HG03066 (cell line): ENCODE measurements at regions not wholly inside any gene's neighbourhood (a gene's known extent, or its start where the extent isn't known, plus 50 kb on each side); places are given as distances from the start of the nearest gene placed in this dataset.

Experiments
- ATAC-seq: cut with Tn5 transposase; IDR thresholded peaks from one replicate; pipeline ENCODE4 v1.9.1; 2021; ENCODE audit warnings: low read depth; ENCODE audit not compliant: unreplicated experiment

- ATAC-seq: no peak
Observed at GRCh38 chr3:187925326-187925725, 180.1 kb upstream of the BCL6 start.

DNA sequence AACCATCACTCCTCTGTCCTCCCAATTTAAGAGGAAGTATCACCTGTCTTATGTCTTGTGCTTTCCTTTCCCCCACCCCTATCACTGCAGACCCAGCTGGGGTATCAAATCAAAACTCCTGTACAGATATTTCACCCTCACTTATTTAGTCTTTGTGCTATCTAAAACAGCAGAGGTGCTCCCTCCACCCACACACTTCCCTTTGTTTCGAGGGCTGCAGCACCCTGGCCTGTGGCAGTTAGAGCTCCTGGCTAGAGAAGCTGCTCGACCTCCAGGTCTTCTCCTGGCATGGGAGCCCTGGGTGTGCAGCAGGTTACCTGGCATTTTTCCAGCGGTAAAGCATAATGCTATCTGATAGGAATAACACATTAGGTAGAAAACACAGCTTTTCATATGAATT lies 181.4 kb upstream of the BCL6 start:
- ATAC-seq: no peak

GRCh38 chr3:187927565-187927964 lies 182.3 kb upstream of the BCL6 start:
- no peak for ATAC-seq

- no peak for ATAC-seq
Observed at GRCh38 chr3:187929112-187929816, 184.0 kb upstream of the BCL6 start.

DNA sequence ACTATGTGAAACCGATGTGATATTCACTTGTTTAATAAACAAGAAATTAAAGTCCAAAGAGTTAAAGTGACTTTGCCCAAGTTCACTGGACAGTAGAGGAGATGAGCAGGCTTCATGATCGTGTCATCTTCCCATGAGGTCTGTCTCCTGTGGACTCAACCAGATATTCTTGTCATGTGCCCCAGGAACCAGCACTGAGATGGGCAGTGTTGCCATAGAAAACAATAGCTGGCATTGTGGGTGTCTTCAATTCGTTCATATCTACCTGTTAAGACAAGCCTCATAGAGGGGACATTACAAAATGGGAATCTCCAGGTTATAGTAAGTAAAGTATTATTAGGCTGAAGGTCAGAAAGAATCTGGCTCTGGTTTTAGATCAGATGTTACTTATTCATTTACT lies 184.8 kb upstream of the BCL6 start:
- no peak for ATAC-seq

DNA sequence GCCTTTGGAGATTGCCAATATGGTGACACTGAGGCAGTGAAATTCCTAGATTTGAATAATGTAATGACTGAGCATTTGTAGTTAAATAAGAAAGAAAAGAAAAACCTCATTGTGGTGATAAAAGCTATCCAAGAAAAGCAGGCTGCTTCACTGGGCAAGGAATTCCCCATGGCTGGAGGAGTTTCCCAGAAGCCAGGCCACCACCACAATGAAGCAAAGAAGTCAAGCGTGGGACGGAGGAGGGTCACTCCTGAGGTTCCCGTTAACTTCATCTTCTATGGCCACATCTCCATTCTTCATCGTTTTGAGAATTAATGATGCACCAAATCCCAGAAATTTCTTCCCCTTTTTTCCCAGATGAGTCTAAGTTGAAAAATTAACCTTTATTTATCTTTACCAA lies 185.8 kb upstream of the BCL6 start:
- no peak for ATAC-seq

DNA sequence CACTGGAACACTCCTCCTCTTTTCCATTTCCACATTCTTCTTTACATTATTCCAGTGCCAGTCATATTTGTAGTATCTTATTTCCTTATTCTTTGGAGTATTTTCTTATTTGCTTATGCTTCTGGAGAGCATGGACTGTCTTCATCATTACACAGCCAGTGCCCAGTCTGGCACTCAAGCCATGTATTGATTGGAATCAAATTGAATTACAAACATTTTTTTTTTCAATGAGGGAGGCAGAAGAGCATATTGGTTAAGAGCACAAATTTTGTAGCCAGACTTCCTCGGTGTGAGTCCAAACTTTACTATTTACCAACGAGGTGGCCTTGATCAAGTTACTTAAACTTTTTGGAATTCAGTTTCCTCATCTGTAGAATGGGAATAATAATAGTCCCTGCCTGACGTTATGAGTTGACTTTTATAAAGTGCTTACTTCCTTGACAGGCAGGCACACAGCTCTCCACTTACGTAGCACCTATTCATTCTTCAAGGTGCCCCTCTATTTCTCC lies 186.6 kb upstream of the BCL6 start:
- no peak for ATAC-seq

DNA sequence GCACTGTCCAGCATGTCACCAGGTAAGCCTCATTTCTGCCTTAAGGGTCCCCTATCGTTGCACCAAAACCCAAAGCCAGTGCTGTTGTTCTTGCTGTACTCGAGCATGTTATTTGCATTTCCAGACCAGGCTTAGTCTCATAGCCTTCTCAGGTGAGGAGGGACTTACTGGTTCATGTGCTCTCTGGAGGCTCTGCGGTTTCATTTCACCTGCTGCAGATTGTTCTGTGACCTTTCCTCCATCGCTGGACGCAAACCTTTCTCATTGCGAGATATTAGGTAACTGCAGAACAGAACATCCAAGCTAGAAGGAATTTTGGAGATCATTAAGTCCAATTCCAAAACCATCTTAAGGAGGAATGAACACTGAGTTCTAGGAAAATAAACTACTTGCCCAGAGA lies 187.3 kb upstream of the BCL6 start:
- no peak for ATAC-seq

GRCh38 chr3:187935623-187936156 lies 190.4 kb upstream of the BCL6 start:
- ATAC-seq: peak; percentile 95

DNA sequence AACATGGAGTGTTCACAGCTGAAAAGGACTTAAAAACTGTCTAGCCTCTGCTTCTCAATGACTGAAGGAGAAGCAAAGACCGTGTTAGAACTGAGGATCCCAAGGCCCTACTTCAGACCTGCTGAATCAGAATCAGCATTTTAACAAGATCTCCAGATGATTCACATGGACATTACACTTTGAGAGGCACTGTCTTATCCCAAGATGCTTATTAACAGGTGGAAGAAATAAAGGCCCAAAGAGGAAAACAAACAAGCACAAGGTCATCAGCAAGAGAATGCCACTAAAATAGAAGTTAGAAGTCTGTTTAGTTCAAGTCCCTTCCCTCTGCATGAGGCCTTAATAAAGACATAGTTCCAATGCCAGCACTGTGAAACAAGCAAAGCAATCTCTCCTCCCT lies 191.4 kb upstream of the BCL6 start:
- ATAC-seq: no peak

DNA sequence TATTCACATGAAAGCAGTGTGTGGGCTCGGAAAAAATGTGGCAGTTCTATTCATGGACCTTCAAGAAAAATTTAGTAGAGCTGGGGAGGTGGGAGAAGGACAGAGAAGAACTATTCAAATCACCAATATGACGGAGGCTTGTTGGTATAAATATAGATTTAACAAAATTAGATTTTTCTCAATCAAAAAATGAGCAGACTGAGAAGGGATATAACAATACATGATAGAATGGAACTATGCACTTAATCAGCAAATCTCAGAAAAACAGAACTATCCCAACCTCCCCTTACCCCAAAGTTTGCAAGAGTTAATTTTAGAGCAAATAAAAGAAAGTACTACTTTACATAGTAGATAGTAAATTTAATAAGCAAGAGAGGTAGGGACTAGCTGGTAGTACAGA lies 194.6 kb upstream of the BCL6 start:
- ATAC-seq: no peak

DNA sequence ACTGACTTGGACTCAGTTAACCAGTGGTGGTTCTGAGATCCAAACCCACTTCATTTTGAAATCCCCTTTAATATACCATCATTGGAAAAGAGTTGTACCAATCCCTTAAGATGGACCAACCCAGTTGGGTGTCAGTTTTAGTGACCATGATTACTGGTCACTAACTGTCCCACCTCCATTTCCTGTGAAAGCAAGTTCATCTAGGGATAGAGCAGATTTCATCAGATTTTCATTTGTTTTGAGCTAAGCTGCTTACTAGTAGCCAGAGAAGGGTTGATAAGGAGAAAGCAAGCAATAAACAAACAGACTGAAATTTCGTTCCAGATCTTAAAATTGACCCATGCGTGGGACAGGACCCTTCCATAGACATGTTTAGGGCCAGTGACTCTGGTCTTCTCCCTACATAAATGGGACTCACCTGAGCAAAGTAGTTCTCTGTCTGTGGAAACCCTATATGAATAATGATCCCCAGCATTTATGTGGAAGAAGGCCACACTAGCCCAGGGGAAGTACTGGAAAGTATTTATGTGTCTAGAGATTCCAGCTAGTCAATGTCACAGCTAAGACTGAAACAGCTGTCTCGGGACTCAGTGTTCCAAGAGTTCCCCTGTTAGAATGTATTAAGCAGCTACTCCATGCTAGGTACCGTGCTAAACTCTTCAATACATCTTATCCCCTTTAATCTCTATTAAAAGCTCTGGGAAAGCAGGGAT lies 196.0 kb upstream of the BCL6 start:
- ATAC-seq: no peak

- no peak for ATAC-seq
Observed at GRCh38 chr3:187941848-187942194, 196.6 kb upstream of the BCL6 start.

DNA sequence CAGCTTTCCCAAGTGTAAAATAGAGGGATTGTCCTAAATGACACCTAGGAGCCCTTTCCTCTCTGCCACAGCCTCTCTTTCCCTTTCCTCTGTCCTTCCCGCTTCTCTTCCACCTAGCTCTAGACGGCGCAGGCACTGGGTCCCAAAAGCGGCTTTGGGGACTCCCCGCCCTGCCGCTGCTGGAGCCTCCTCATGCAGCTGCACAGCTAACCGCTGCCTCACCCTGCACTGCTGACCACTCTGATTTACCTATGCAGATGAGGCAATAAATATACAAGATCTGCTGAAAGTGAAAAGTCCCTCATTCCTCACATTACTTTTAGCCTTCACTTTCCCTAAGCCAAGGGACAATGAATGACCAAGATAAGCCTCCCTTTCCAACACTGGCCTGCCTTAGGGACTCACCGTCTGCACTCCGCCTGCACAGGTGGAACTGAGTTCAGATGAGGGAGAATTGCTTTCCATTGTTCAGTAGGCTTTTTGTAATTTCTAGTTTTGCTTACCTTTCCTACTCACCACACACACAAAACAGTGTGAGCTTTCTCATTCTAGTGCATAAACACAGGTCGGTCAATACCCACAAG lies 197.5 kb upstream of the BCL6 start:
- no peak for ATAC-seq

- no peak for ATAC-seq
Observed at GRCh38 chr3:187943677-187944389, 198.6 kb upstream of the BCL6 start.

GRCh38 chr3:187944390-187945179 lies 199.3 kb upstream of the BCL6 start:
- ATAC-seq: no peak

- ATAC-seq: no peak
Observed at GRCh38 chr3:187945374-187945773, 200.1 kb upstream of the BCL6 start.

DNA sequence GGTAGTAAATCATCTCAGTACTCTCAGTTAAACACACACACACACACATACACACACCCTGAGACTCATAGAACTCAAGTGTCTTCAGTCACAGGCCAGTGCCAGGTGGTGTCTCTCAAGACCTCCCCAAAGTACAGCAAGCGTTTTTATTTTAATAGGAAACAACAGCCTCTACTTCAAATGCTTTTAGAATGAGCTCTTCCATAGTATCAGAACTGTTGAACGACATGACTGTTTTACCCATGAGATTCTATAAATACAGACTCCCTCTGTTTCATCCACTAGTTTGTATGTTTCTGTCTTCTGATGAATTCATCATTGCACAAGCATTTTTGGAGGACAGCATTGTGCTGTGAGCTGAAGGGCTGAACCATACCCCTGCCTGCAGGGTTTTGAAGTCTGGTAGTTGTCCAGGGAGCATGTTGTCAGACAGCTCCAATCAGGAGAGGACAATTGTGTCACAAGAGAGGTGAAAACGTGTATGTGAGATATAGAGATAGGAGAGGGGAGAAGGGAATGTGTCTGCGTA lies 201.0 kb upstream of the BCL6 start:
- no peak for ATAC-seq

DNA sequence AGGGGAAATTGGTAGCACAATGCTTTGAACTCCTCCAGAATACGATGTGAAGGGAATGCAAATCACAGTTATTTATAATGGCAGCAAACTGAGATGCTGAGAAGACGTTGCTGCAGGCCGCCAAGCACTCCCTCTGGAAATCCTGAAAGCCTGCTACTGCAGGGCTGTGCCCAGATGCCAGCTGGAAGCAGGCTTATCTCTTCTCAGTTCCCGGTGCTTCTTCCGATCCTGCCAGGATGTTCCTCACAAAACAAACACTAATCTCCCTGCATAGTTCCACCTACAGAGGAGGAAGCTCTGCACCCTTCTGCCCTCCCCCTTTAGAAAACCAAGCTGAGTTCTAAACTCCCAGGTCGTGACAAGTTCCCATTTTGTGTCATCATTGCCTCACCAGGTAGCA lies 201.7 kb upstream of the BCL6 start:
- no peak for ATAC-seq
